Fibroblast of the conjunctiva (primary cell): ENCODE measurements at regions not wholly inside any gene's neighbourhood (a gene's known extent, or its start where the extent isn't known, plus 50 kb on each side); places are given as distances from the start of the nearest gene placed in this dataset.
"Not testable (repeated sequence)": the region's sequence is repeated elsewhere in the genome, so short reads cannot be mapped to it uniquely, and the experiment has no call there.

ENCODE experiments used
- DNase-seq: peaks from one replicate; pipeline ENCODE4 v3.0.0-alpha.2; 2010; ENCODE audit warnings: low read depth

DNA sequence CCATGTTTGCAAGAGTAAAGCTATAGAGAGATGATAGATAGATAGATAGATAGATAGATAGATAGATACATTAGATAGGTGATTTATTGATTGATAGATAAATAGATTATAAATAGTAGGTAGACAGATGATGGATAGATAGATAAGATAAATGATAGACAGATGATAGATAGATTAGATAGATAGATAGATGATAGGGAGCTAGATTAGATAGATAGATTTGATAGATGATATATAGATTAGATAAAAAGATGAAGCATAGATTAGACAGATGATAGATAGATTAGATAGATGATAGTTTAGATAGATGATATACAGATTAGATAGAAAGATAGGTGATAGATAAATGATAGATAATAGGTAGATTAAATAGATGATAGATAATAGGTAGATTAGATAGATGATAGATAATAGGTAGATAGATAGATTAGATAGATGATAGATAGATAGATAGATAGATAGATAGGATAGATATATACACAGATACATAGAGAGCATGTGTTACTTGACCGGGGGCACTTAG is 243.3 kb upstream of the FOXK1 start:
- no peak for DNase-seq

DNA sequence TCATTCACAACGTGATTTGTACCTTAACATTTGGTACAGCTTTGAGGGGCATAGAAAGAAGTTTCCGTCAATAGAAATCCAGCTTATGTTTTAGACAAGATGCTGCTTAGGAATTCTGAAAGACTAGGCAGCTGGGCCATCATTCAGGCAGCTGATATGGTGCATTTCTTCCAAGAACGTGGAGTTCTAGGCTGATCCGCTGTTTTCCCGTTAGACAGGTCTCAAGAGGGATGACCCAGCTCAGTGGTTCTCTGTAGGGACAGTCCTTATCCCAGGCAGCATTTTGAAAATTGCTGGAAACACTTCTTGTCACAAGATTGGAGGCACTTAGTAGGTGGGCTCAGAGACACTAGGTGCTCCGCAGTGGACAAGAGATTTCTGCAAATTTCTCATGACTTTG is 242.7 kb upstream of the FOXK1 start:
- DNase-seq, result no peak

DNA sequence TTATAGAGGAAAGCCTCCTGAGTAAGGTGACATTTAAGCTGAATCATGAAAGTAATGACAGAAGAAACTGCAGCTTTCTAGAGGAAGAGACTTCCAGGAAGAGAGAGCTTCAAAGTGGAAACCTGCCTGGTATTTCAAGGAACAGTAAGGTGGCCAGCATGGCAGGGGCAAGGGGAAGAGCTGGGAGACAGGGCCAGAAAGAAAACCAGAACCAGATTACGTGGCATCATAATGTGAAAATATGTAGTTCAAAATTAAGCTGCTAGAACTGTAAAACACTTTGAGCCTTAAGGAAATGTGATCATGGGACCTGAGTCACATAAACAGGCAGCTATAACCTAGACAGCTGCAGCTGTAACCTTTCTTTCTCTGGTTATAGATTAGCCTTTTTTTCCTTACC is 238.0 kb upstream of the FOXK1 start:
- no peak for DNase-seq

DNA sequence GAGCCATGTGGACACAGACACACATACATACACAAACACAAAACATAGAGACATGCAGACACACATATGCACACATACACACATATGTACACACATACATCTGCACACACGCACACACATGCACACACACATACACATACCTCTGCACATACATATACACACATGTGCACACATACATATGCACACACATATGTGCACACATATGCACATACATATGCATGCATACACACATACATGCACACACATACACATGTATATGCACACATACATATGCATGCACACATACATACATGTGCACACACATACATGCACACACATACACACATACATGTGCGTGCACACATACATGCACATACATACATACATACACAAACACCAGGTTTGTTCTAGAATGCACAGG is 236.3 kb upstream of the FOXK1 start:
- no peak for DNase-seq

DNA sequence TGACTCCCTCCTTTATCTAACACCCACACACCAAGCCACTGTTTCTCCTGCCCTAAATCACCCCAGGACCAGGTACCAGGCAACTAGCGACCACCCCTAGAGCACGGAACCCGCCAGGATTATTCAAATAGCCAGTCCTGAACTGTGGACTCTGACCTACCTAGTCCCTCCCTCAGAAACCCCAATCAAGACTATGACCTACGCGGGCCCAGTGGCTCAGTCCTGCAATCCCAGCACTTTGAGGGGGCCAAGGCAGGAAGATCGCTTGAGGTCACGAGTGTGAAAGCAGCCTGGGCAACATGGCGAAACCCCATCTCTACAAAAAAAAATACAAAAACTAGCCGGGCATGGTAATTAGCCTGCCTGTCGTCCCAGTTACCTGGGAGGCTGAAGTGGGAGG is 232.8 kb upstream of the FOXK1 start:
- no peak for DNase-seq

DNA sequence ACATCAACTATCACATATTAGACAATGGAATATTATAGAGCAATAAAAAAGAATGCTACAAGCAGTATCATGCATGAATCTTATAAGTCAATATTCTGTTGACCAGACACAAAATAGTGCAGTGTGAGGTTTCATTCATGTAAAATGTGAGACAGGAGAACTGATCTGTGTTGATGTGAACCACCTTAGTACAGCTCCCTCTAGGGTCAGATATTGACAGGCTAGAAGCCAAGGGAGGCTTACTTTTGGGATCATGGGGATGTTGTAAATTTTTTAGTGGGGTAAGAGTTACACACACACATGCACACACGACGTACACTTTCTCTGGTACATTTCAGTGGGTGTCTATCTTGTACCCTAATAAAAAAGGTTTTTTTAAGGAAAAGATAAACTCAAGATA is 231.6 kb upstream of the FOXK1 start:
- DNase-seq, result no peak

DNA sequence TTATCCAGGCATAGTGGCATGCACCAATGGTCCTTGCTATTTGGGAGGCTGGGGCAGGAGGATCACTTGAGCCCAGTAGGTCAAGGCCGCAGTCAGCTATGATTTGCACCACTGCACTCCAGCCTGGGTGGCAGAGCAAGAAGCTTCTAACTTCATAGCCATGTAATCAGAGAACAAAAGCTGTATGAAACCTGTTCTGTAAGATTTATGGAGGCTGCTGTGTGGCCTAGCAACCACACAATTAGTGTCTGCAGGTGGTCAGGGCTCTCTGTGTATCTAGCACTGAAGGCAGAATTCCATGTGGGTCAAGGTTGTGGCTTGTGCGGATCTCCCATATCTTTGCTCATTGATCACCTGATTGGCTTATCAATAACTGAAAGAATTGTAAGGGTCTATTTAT is 221.5 kb upstream of the FOXK1 start:
- DNase-seq, result no peak

DNA sequence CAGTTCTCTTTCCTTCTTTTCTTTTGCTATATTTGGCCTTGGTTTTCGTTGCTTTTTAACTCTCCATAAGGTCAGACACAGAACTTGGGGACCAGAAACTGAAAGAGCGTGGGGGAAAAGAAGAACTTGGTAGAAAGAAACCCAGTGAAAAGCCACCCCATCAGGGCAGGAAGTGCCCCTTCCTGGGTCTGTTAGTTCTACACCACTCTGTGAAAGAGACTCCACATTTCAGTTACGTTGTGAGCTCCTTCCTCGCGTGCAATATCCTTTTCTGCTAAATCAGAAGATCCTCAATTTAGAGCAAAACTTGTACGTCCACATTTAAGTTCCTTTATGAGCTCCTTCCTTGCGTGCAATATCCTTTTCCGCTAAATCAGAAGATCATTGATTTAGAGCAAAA is 220.6 kb upstream of the FOXK1 start:
- no peak for DNase-seq

DNA sequence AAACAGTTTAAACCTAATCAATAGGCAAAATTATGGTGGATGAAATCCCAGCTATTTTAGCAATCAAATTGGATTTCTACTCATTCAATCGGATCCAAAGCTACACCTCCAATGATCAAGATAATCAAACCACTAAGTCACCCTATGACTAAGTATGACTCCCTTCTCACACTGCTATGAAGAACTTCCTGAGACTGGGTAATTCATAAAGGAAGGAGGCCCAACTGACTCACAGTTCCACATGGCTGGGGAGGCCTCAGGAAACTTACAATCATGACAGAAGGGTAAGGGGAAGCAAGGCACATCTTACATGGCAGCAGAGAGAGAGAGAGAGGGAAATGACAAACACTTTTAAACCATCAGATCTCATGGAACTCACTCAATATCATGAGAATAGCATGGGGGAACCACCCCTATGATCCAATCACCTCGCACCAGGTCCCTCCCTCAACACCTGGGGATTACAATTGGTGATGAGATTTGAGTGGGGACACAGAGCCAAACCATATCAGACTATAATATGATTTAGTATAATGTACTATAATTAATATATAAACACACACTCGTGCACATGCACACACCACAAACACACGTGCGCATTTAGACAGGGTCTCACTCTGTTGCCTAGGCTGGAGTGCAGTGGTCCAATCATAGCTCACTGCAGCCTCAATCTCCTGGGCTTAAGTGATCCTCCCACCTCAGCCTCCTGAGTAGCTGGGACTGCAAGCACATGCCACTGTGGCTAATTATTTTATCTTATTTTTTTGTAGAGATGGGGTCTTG is 213.6 kb upstream of the FOXK1 start:
- DNase-seq, result no peak

DNA sequence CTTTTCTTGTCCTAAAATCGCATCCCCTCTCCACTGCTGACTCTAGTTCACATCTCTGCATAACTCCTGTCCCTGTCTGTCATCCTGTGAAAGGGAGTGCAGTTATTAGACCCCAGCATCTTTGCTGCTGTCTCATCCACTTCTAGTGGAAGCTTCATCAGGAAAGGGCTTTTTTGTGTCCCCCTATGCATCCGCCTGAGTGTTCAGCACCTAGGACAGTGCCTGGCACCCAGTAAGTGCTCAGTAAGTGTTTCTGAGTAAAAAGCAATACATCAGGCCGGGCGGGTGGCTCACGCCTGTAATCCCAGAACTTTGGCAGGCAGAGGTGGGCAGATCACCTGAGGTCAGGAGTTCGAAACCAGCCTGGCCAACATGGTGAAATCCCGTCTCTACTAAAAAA is 211.8 kb upstream of the FOXK1 start:
- DNase-seq, result no peak

DNA sequence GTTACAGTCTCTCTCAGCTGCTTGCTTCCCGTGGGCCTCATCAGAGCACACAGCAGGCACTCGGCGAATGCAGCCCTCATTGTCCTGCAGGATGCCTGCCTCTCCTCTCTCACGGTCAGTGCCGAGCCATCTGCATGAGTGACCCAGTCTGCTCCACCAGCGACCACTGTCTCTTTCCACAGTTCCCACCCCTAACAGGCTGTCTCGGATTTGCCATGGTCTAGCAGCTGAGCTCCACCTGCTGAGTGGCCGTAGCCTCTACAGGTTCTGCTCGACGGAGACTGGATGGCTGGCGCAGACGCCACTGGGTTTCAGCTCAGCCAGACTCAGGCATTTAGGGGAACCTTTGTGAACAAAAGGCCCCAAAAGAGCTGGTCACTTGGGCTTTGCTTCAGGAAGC is 209.4 kb upstream of the FOXK1 start:
- DNase-seq, result no peak

DNA sequence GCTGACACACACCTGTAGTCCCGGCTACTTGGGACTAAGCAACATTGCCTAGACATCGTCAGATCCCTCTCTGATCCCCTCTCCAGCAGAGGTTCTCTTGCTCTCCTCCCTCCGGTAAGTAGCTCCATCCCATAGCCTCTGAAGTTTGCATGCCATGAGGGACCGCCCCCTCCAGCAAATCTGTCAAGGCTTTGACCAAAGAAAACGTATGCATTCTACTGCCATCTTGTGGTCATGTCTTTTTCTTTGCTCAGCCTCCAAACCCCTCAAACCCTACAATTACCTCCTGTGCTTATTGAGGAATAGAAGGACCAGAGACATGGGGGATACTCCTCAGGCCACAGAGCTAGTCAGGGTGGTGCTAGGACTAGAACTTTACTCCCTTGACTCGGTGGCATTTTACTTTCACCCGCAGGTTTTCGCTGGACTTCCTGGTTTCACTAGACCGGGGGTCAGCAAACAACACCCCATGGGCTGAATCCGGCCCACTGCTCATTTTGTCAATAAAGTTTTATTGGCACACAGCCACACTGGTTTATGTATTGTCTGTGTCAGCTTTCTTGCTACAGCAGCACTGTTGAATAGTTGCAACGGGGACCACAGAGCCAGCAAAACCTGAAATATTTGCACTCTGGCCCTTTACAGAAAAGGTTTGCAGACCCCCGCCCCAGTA is 202.6 kb upstream of the FOXK1 start:
- DNase-seq, result peak; percentile 47

DNA sequence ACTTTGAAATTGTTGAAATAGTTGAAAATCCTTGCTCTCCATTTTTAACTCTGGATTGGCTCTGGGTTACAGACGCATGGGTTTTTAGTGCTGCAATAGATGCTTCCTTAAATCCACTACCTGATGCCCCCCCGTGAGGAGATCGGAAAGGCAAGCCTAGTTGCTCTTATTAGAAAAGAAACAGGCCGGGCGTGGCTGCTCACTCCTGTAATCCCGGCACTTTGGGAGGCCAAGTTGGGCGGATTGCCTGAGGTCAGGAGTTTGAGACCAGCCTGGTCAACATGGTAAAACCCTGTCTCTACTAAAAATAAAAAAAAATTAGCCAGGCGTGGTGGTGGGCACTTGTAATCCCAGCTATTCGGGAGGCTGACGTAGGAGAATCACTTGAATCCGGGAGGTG is 202.0 kb upstream of the FOXK1 start:
- not testable (repeated sequence) for DNase-seq

DNA sequence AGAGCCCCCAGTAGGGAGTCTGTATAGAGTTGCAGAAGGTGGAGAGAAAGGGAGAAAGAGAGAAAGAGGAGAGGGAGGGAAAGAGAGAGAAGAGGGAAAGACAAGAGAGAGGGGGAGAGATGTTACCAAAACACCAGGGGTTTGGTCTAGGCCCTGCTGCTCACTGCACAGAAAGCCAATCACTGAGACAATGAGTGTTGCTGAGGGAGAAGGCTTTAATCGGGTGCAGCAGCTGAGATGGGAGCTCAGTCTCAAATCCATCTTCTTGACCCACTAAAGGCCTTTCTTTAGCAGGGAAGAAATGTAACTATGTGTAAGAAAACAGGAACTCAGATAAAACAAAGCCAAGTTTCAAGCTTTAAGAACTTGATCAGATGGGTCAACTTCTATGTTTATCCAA is 198.2 kb upstream of the FOXK1 start:
- DNase-seq, result no peak

DNA sequence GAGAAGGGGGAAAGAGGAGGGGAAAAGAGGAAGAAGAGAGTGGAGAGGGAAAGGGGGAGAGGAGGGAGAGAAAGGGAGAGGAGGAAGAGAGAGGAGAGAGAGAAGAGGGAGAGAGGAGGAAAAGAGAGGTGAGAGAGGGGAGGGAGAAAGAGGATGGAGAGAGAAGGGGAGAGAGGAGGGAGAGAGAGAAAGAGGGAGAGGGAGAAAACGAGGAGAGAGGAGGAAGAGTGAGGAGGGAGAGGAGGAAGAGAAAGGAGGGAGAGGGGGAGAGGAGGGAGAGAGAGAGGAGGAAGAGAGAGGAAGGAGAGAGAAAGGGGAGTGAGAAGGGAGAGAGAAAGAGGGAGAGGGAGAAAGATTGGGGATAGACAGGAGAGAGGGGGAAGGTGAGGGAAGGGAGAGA is 197.6 kb upstream of the FOXK1 start:
- DNase-seq, result no peak

DNA sequence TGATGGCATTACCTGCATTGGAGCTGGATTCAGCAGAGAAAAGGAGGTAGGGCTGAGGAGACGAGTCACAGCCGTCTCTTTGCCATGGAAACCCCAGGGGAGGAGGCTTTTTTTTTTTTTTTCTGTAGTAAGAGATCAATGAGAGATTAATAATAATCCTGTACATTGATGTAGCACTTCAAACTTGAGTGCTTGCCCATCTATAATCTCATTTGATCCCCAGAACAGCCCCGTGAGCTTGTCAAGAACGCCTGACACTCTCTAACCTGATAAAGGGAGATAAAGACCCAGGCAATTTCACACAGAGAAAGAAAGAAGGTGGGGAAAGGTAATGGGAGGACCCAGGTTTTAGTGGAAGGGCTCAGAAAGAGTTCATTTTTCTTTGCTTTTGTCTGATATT is 195.2 kb upstream of the FOXK1 start:
- DNase-seq, result no peak

DNA sequence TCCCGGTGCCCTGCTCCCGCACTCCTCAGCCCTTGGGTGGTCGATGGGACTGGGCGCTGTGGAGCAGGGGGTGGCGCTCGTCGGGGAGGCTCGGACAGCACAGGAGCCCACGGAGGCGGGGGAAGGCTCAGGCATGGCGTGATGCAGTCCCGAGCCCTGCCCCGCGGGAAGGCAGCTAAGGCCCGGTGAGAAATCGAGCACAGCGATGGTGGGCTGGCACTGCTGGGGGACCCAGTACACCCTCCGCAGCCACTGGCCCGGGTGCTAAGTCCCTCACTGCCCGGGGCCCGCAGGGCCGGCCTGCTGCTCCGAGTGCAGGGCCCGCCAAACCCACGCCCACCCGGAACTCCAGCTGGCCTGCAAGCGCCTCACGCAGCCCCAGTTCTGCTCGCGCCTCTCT is 185.2 kb upstream of the FOXK1 start:
- DNase-seq, result not testable (repeated sequence)

DNA sequence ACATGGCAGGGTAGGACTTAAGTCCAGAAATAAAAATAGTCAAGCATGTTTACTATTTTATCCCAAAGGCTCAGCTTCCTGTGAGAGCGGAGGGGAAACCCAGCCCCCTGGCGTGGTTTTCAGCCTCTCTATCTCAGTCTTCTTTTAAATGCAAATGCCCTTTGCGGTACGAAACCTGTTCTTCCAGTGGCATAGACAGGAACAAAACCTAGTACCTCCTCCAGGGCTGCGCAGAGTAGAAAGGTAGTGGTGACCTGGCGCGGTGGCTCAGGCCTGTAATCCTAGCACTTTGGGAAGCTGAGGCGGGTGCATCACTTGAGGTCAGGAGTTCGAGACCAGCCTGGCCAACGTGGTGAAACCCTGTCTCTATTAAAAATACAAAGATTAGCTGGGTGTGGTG is 181.3 kb upstream of the FOXK1 start:
- DNase-seq, result no peak

DNA sequence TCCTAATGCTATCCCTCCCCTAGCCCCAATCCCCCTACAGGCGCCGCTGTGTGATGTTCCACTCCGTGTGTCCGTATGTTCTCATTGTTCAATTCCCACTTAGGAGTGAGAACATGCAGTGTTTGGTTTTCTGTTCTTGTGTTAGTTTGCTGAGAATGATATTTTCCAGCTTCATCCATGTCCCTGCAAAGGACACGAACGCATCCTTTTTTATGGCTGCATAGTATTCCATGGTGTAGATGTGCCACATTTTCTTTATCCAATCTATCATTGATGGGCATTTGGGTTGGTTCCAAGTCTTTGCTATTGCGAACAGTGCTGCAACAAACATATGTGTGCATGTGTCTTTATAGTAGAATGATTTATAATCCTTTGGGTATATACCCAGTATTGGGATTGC is 174.2 kb upstream of the FOXK1 start:
- DNase-seq, result not testable (repeated sequence)

DNA sequence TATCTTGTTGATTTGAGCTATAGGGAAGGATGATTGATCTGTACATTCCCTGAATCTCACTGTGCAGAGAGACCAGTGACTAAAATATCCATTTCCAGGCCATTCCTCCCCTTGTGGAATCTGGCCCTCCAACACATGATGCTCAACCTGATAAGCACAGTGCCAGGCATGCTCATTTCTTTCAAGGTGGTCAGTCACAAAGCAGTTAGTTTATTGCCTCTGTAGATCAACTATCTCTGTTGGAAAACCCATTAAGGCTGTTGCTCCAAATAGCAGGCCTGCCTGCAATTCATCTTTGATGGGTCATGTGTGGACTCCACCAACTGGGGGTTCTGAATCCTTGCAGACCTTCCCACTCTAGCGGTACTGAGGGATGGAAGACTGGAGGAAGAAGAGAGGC is 168.6 kb upstream of the FOXK1 start:
- no peak for DNase-seq

DNA sequence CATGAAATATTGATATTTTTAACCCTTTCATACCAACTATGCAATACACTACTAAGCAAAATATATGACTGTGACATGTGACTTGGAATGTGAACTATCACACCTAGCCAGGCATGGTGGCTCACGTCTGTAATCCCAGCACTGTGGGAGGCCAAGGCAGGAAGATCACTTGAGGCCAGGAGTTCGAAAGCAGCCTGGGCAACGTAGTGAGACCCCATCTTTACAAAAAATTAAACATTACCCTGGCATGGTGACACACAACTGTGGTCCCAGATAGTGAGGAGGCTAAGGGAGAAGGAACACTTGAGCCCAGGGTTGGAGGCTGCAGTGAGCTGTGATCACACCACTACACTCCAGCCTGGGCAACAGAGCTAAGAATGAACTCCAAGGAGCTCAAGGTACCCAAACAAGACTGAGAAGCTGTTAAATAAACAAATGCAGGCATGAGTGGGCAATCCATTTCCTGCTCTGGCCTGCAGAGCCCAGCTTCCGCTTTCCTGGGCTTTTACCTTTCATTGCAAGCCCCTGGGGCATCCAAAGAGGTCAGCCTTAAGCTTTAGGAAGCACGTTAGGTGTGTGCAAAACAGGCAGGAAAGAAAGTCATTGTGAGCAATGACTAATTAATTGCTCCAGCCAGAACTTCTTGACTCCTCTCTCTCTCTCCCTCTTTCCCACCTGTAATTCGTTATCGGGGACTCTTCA is 162.1 kb upstream of the FOXK1 start:
- no peak for DNase-seq

DNA sequence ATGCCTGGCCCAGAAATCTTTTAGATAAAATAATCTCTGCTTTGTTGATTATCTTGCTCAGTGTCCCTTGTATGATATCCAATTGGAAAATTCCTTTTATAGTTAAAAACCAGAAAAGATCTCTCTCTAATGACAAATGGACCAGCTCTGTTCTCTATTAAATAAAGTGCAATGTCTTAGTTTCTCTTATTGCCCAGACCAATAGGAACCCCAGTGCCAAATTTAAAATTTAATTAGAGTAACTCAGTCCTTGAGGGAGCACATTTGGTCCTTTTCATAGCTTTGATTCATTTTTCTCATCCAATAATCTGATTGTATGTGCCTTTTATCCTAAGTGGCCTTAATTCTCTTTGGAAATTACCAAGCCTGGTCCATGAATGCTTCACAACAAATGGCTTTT is 158.9 kb upstream of the FOXK1 start:
- no peak for DNase-seq

DNA sequence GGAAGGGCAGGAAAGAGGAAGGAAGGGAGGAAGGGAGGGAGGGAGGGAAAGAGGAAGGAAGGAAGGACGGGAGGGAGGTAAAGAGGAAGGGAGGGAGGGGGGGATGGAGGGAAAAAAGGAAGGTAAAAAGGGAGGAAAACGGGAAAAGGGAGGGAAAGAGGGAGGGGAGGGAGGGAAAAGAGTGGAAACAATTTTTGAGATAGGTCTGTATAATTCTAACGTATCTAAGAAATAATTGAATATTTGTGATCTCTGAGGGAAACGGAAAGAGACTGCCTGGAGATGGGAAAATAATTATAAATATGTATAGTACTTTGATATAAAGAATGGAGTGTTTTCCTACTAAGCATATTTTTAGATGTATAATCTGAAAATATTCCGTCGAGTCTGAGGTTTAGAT is 158.2 kb upstream of the FOXK1 start:
- no peak for DNase-seq
